Endothelial cell of umbilical vein (primary cell): ENCODE measurements at regions not wholly inside any gene's neighbourhood (a gene's known extent, or its start where the extent isn't known, plus 50 kb on each side); places are given as distances from the start of the nearest gene placed in this dataset.

Source experiments
- CTCF ChIP-seq, 2 donors: IDR thresholded peaks; 1 replicate in 1 of 2; 2 replicates in 1 of 2; pipeline ENCODE4 v1.5.1; 2011; ENCODE audit warnings: low read length in 2 of 2, mild to moderate bottlenecking in 2 of 2, moderate library complexity in 2 of 2, control low read depth in 1 of 2, inconsistent platforms in 1 of 2, low read depth in 1 of 2; ENCODE audit not compliant: insufficient read depth in 1 of 2; ENCODE audit errors: extremely low read depth in 1 of 2
- EZH2 ChIP-seq: IDR thresholded peaks from 2 replicates; pipeline ENCODE4 v1.6.1; 2012; ENCODE audit warnings: borderline replicate concordance, low read depth, mild to moderate bottlenecking, moderate library complexity, low read length, inconsistent platforms; ENCODE audit not compliant: severe bottlenecking
- MAX ChIP-seq: IDR thresholded peaks from 2 replicates; pipeline ENCODE4 v1.6.1; 2011; ENCODE audit not compliant: insufficient read depth, insufficient read length
- POLR2A ChIP-seq: IDR thresholded peaks from 2 replicates; pipeline ENCODE4 v1.6.1; 2012; ENCODE audit warnings: low read depth, mild to moderate bottlenecking, control low read depth, low read length
- POLR2AphosphoS5 ChIP-seq: IDR thresholded peaks from 2 replicates; pipeline ENCODE4 v1.6.1; 2012; ENCODE audit warnings: low read depth, mild to moderate bottlenecking, control low read depth, low read length, moderate library complexity; ENCODE audit not compliant: insufficient read depth

DNA sequence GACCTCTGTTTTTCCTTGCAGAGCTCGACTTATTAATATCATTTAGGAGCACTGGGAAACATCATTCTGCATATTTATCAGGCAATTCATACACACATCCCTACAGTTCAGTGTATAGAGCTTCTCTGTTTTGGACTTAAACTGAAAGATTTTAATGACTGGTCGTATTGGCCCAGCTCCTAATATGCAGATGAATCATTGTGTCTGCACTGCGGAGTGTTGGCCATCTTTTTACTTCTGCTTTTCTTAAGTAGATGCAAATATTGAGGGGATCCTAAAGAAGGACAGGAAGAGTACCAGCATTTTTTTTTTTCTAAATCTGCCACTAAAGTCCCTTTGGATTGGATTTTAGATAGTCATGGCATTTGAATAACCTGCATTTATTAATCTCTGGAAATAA, 154.8 kb downstream of the BACH1 start:
- TF ChIP-seq POLR2AphosphoS5 (no peak), CTCF (IDR thresholded peaks at IDR 0.05; ENCODE audit: extremely low read depth in 1 of 2, insufficient read depth in 1 of 2, low read depth in 1 of 2, low read length in 2 of 2) (no peak), POLR2A (no peak), EZH2 (no peak), MAX (no peak)
